ENCODE measurements at regions not wholly inside any gene's neighbourhood (a gene's known extent, or its start where the extent isn't known, plus 50 kb on each side); places are given as distances from the start of the nearest gene placed in this dataset.

- no peak for DNase-seq (ENCODE audit: low spot score)
- H3K27ac ChIP-seq (ENCODE audit: low read depth in 1 of 2, low read length in 2 of 2), result no peak overlapping the region
- H3K4me1 ChIP-seq (ENCODE audit: control insufficient read depth in 4 of 4, insufficient read depth in 4 of 4, low read length in 3 of 4), result no peaks in the 10 kb centered on the region
- peaks cover 0 to 7% (median 3%) of the 10 kb centered on the region in 4 donors for H3K9me3 ChIP-seq (ENCODE audit: control insufficient read depth in 4 of 4, low read length in 3 of 4)
- no peak overlapping the region for H3K9ac ChIP-seq (ENCODE audit: low read depth in 1 of 2, low read length in 2 of 2)
- H3K27me3 ChIP-seq (ENCODE audit: control insufficient read depth in 4 of 4, insufficient read depth in 4 of 4, low read length in 3 of 4), result no peaks in the 10 kb centered on the region
- 20% methylated on average over 2 of the region's 2 CpGs for WGBS
- TF ChIP-seq ATF3 (IDR thresholded peaks at IDR 0.05) (no peak), MAX (IDR thresholded peaks at IDR 0.05) (no peak), JUND (IDR thresholded peaks at IDR 0.05) (no peak), TAF1 (conservative IDR thresholded peaks at IDR 0.05) (no peak), HNF4G (IDR thresholded peaks at IDR 0.05) (no peak), SP1 (IDR thresholded peaks at IDR 0.05) (no peak), FOXA2 (IDR thresholded peaks at IDR 0.05) (no peak), REST (IDR thresholded peaks at IDR 0.05) (no peak), YY1 (IDR thresholded peaks at IDR 0.05) (no peak), RAD21 (IDR thresholded peaks at IDR 0.05) (no peak)
- H3K36me3 ChIP-seq (ENCODE audit: control insufficient read depth in 4 of 4, insufficient read depth in 3 of 4, low read depth in 1 of 4, low read length in 3 of 4), result no peaks in the 10 kb centered on the region
- no peak overlapping the region for H3K4me3 ChIP-seq (ENCODE audit: low read depth in 1 of 3, low read length in 3 of 3)
Observed at GRCh38 chr14:45868377-45868776, 615.4 kb upstream of the MIS18BP1 start.

- no peak for DNase-seq (ENCODE audit: low spot score)
- Histone ChIP-seq H3K9ac (ENCODE audit: low read depth in 1 of 2, low read length in 2 of 2) (no peak overlapping the region), H3K9me3 (ENCODE audit: control insufficient read depth in 4 of 4, low read length in 3 of 4) (peaks cover 0 to 7% (median 3%) of the 10 kb centered on the region in 4 donors), H3K36me3 (ENCODE audit: control insufficient read depth in 4 of 4, insufficient read depth in 3 of 4, low read depth in 1 of 4, low read length in 3 of 4) (no peaks in the 10 kb centered on the region), H3K27me3 (ENCODE audit: control insufficient read depth in 4 of 4, insufficient read depth in 4 of 4, low read length in 3 of 4) (no peaks in the 10 kb centered on the region), H3K27ac (ENCODE audit: low read depth in 1 of 2, low read length in 2 of 2) (no peak overlapping the region), H3K4me1 (ENCODE audit: control insufficient read depth in 4 of 4, insufficient read depth in 4 of 4, low read length in 3 of 4) (no peaks in the 10 kb centered on the region), H3K4me3 (ENCODE audit: low read depth in 1 of 3, low read length in 3 of 3) (no peak overlapping the region)
- TF ChIP-seq MAX (IDR thresholded peaks at IDR 0.05) (no peak), JUND (IDR thresholded peaks at IDR 0.05) (no peak), HNF4G (IDR thresholded peaks at IDR 0.05) (no peak), SP1 (IDR thresholded peaks at IDR 0.05) (no peak), CTCF (IDR thresholded peaks at IDR 0.05; ENCODE audit: low read depth, low read length, missing input control) (no peak), EGR1 (IDR thresholded peaks at IDR 0.05; ENCODE audit: low read depth in 2 of 2) (no peak), REST (IDR thresholded peaks at IDR 0.05) (no peak), YY1 (IDR thresholded peaks at IDR 0.05) (no peak), FOXA2 (IDR thresholded peaks at IDR 0.05) (no peak), GABPA (IDR thresholded peaks at IDR 0.05 in 1 of 2, conservative IDR thresholded peaks at IDR 0.05 in 1 of 2) (no peak), RAD21 (IDR thresholded peaks at IDR 0.05) (no peak), RXRA (IDR thresholded peaks at IDR 0.05) (no peak), ZBTB33 (IDR thresholded peaks at IDR 0.05) (no peak)
- WGBS, result 77% methylated on average over 3 of the region's 3 CpGs
Observed at GRCh38 chr14:45867046-45867894, 614.3 kb upstream of the MIS18BP1 start.

Measured in liver (tissue), 8 donors.